ENCODE measurements at regions not wholly inside any gene's neighbourhood (a gene's known extent, or its start where the extent isn't known, plus 50 kb on each side); places are given as distances from the start of the nearest gene placed in this dataset.

DNA sequence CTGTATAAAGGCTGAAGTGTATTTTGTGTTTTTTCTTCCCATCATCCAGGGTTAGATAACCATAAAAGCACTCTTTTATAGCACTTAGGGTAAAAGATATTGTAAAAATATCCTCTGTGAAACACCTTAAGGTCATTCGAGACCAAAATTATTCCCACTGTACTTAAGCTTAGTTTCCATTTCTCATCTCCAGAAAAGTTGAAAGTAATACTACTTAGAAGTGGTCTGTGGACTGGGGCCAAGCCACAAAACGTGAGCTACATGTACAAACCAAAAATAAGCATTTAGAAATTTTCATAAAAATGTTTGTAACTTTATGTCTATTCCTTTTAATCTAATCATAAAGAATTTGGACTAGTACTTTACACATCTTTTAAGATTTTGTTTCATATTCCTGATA lies 142.0 kb upstream of the NTM start:
- WGBS (ENCODE audit: extremely low coverage, insufficient read length, low lambda C conversion rate), result no CpG with 5 or more reads among the region's 2 CpGs

More for the DNA sequence above, 142.0 kb upstream of the NTM start:
- Histone ChIP-seq H3K4me2 (ENCODE audit: insufficient read depth, insufficient read length, low read length) (no peak overlapping the region), H3K18ac (ENCODE audit: insufficient read length, low read depth, low read length) (no peak overlapping the region), H3K23ac (ENCODE audit: insufficient read length, low read depth, low read length) (no peak overlapping the region), H2AFZ (ENCODE audit: low read length) (no peak overlapping the region), H4K5ac (ENCODE audit: insufficient read length, low read depth, low read length) (no peak overlapping the region), H3K27me3 (ENCODE audit: insufficient read depth, low read length) (no peaks in the 10 kb centered on the region), H2BK5ac (ENCODE audit: insufficient read length, low read length) (no peak overlapping the region), H3K79me2 (ENCODE audit: insufficient read depth, low read length) (no peaks in the 10 kb centered on the region), H2BK15ac (ENCODE audit: low read depth, low read length) (no peak overlapping the region), H3K4ac (ENCODE audit: low read depth, low read length) (no peak overlapping the region), H3K56ac (ENCODE audit: insufficient read length, low read depth, low read length) (no peak overlapping the region), H4K8ac (replicated peaks; ENCODE audit: insufficient read length, low read depth, low read length) (no peak overlapping the region), H3K79me1 (ENCODE audit: insufficient read depth, low read depth, low read length, poor library complexity, severe bottlenecking) (no peaks in the 10 kb centered on the region), H3K9me3 (ENCODE audit: control insufficient read depth, low read depth, low read length) (no peaks in the 10 kb centered on the region), H2BK20ac (ENCODE audit: low read depth, low read length, poor library complexity, severe bottlenecking) (no peak overlapping the region), H3K14ac (ENCODE audit: insufficient read depth, low read length) (no peak overlapping the region), H3K4me1 (ENCODE audit: insufficient read depth, low read length) (peaks cover 4% of the 10 kb centered on the region; the same call in 1 of the 2 replicates), H4K20me1 (ENCODE audit: control insufficient read depth, insufficient read depth, insufficient read length) (no peaks in the 10 kb centered on the region), H2BK12ac (ENCODE audit: insufficient read length, low read depth, low read length) (no peak overlapping the region), H2BK120ac (ENCODE audit: low read depth, low read length, poor library complexity, severe bottlenecking) (no peak overlapping the region), H3K27ac (ENCODE audit: insufficient read length, low read depth, low read length) (no peak overlapping the region), H3K9ac (ENCODE audit: extremely low read depth, insufficient read length, low read length) (no peak overlapping the region), H3K23me2 (ENCODE audit: insufficient read length, low read depth, low read length, poor library complexity, severe bottlenecking) (no peaks in the 10 kb centered on the region), H3T11ph (ENCODE audit: low read length) (no peak overlapping the region), H2AK5ac (ENCODE audit: insufficient read length, low read length) (no peak overlapping the region), H4K91ac (ENCODE audit: insufficient read length, low read depth, low read length) (no peak overlapping the region)
- H3K4me1 Mint-ChIP-seq, result peaks cover 29 to 33% of the 10 kb centered on the region in 2 experiments
- peaks cover 10 to 13% of the 10 kb centered on the region in 2 experiments for H3K9me3 Mint-ChIP-seq
- TF ChIP-seq, protein P1, sequence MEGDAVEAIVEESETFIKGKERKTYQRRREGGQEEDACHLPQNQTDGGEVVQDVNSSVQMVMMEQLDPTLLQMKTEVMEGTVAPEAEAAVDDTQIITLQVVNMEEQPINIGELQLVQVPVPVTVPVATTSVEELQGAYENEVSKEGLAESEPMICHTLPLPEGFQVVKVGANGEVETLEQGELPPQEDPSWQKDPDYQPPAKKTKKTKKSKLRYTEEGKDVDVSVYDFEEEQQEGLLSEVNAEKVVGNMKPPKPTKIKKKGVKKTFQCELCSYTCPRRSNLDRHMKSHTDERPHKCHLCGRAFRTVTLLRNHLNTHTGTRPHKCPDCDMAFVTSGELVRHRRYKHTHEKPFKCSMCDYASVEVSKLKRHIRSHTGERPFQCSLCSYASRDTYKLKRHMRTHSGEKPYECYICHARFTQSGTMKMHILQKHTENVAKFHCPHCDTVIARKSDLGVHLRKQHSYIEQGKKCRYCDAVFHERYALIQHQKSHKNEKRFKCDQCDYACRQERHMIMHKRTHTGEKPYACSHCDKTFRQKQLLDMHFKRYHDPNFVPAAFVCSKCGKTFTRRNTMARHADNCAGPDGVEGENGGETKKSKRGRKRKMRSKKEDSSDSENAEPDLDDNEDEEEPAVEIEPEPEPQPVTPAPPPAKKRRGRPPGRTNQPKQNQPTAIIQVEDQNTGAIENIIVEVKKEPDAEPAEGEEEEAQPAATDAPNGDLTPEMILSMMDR (conservative IDR thresholded peaks at IDR 0.05), result no peak
- H3K36me3 Mint-ChIP-seq (ENCODE audit: insufficient read depth in 1 of 3, low read depth in 3 of 3), result peaks cover 0 to 20% (median 2%) of the 10 kb centered on the region in 3 experiments; a peak in 4 of 7 replicates
- no peak overlapping the region for H3K4me3 Mint-ChIP-seq
- peaks cover 2% of the 10 kb centered on the region; the same call in 1 of the 2 replicates for H3K27me3 Mint-ChIP-seq (ENCODE audit: low read depth)
- no peak overlapping the region for H3K27ac Mint-ChIP-seq
- no peak for DNase-seq

Data from H9 (cell line).